Activated CD4-positive, alpha-beta T cell treated with anti-CD3 and anti-CD28 coated beads for 1 hour (primary cell): ENCODE measurements at regions not wholly inside any gene's neighbourhood (a gene's known extent, or its start where the extent isn't known, plus 50 kb on each side); places are given as distances from the start of the nearest gene placed in this dataset.
"Not testable (repeated sequence)": the region's sequence is repeated elsewhere in the genome, so short reads cannot be mapped to it uniquely, and the experiment has no call there.

Source experiments
- DNase-seq: peaks from one replicate; pipeline ENCODE4 v3.0.0-alpha.2; 2020

- DNase-seq: no peak
These were observed 233.0 kb upstream of the KCNMB2 start for GRCh38 chr3:178302966-178303930.

GRCh38 chr3:178304758-178305467 lies 231.3 kb upstream of the KCNMB2 start:
- DNase-seq: no peak

GRCh38 chr3:178306432-178307115 lies 229.7 kb upstream of the KCNMB2 start:
- no peak for DNase-seq

- DNase-seq: no peak
These were observed 227.5 kb upstream of the KCNMB2 start for GRCh38 chr3:178308771-178309170.

- no peak for DNase-seq
These were observed 225.3 kb upstream of the KCNMB2 start for GRCh38 chr3:178310949-178311348.

- no peak for DNase-seq
These were observed 222.5 kb upstream of the KCNMB2 start for GRCh38 chr3:178313716-178314115.

GRCh38 chr3:178318340-178318739 lies 217.9 kb upstream of the KCNMB2 start:
- no peak for DNase-seq

- no peak for DNase-seq
These were observed 217.1 kb upstream of the KCNMB2 start for GRCh38 chr3:178318941-178319816.

GRCh38 chr3:178320456-178321351 lies 215.5 kb upstream of the KCNMB2 start:
- no peak for DNase-seq

GRCh38 chr3:178324356-178324755 lies 211.9 kb upstream of the KCNMB2 start:
- no peak for DNase-seq

- no peak for DNase-seq
These were observed 210.9 kb upstream of the KCNMB2 start for GRCh38 chr3:178325330-178325729.

GRCh38 chr3:178329936-178330335 lies 206.3 kb upstream of the KCNMB2 start:
- no peak for DNase-seq

GRCh38 chr3:178334239-178334638 lies 202.0 kb upstream of the KCNMB2 start:
- DNase-seq: no peak

- no peak for DNase-seq
These were observed 199.9 kb upstream of the KCNMB2 start for GRCh38 chr3:178336336-178336735.

GRCh38 chr3:178340506-178340905 lies 195.7 kb upstream of the KCNMB2 start:
- no peak for DNase-seq

GRCh38 chr3:178341636-178342035 lies 194.6 kb upstream of the KCNMB2 start:
- no peak for DNase-seq

GRCh38 chr3:178342111-178342510 lies 194.1 kb upstream of the KCNMB2 start:
- DNase-seq: no peak

GRCh38 chr3:178343433-178344038 lies 192.7 kb upstream of the KCNMB2 start:
- no peak for DNase-seq

GRCh38 chr3:178345944-178346343 lies 190.3 kb upstream of the KCNMB2 start:
- no peak for DNase-seq

- not testable (repeated sequence) for DNase-seq
These were observed 187.5 kb upstream of the KCNMB2 start for GRCh38 chr3:178348561-178349217.
